ENCODE measurements at regions not wholly inside any gene's neighbourhood (a gene's known extent, or its start where the extent isn't known, plus 50 kb on each side); places are given as distances from the start of the nearest gene placed in this dataset.

- no peak for TF ChIP-seq CTCF (IDR thresholded peaks at IDR 0.05)
- Histone ChIP-seq H3K4me1 (ENCODE audit: control insufficient read depth in 1 of 2, low read depth in 2 of 2) (no peaks in the 10 kb centered on the region), H3K4me3 (no peak overlapping the region), H3K27ac (no peak overlapping the region), H3K27me3 (replicated peaks; ENCODE audit: insufficient read depth) (no peaks in the 10 kb centered on the region), H3K9me3 (no peaks in the 10 kb centered on the region), H3K36me3 (no peaks in the 10 kb centered on the region)
- DNase-seq (ENCODE audit: low spot score): no peak
- no peak for ATAC-seq (ENCODE audit: insufficient number of reproducible peaks, low FRiP score, low read depth)
Measured at GRCh38 chr12:125871811-125872594, 806.8 kb downstream of the AACS start.

- ATAC-seq (ENCODE audit: insufficient number of reproducible peaks, low FRiP score, low read depth): no peak
- no peak for DNase-seq (ENCODE audit: low spot score)
- no peaks in the 10 kb centered on the region for H3K27me3 ChIP-seq (replicated peaks; ENCODE audit: insufficient read depth)
- H3K27ac ChIP-seq: no peak overlapping the region
- no peak for TF ChIP-seq CTCF (IDR thresholded peaks at IDR 0.05)
- no peaks in the 10 kb centered on the region for H3K9me3 ChIP-seq
- H3K4me1 ChIP-seq (ENCODE audit: control insufficient read depth in 1 of 2, low read depth in 2 of 2): no peaks in the 10 kb centered on the region
- no peaks in the 10 kb centered on the region for H3K36me3 ChIP-seq
- no peak overlapping the region for H3K4me3 ChIP-seq
Measured at GRCh38 chr12:125873016-125873415, 807.8 kb downstream of the AACS start.

GRCh38 chr12:125878483-125878882, 813.2 kb downstream of the AACS start:
- H3K9me3 ChIP-seq: no peaks in the 10 kb centered on the region
- TF ChIP-seq CTCF (IDR thresholded peaks at IDR 0.05): no peak
- DNase-seq (ENCODE audit: low spot score): no peak
- no peaks in the 10 kb centered on the region for H3K27me3 ChIP-seq (replicated peaks; ENCODE audit: insufficient read depth)
- no peak for ATAC-seq (ENCODE audit: insufficient number of reproducible peaks, low FRiP score, low read depth)
- H3K4me1 ChIP-seq (ENCODE audit: control insufficient read depth in 1 of 2, low read depth in 2 of 2): no peaks in the 10 kb centered on the region
- no peaks in the 10 kb centered on the region for H3K36me3 ChIP-seq
- H3K4me3 ChIP-seq: no peak overlapping the region
- H3K27ac ChIP-seq: no peak overlapping the region

GRCh38 chr12:125882141-125882540, 816.9 kb downstream of the AACS start:
- Histone ChIP-seq H3K36me3 (no peaks in the 10 kb centered on the region), H3K4me1 (ENCODE audit: control insufficient read depth in 1 of 2, low read depth in 2 of 2) (no peaks in the 10 kb centered on the region), H3K9me3 (no peaks in the 10 kb centered on the region), H3K27ac (no peak overlapping the region), H3K27me3 (replicated peaks; ENCODE audit: insufficient read depth) (no peaks in the 10 kb centered on the region), H3K4me3 (no peak overlapping the region)
- no peak for TF ChIP-seq CTCF (IDR thresholded peaks at IDR 0.05)
- no peak for DNase-seq (ENCODE audit: low spot score)
- ATAC-seq (ENCODE audit: insufficient number of reproducible peaks, low FRiP score, low read depth): no peak

GRCh38 chr12:125888921-125889320, 823.7 kb downstream of the AACS start:
- Histone ChIP-seq H3K27ac (no peak overlapping the region), H3K27me3 (replicated peaks; ENCODE audit: insufficient read depth) (no peaks in the 10 kb centered on the region), H3K36me3 (no peaks in the 10 kb centered on the region), H3K4me1 (ENCODE audit: control insufficient read depth in 1 of 2, low read depth in 2 of 2) (peaks cover 3 to 23% of the 10 kb centered on the region in 2 donors), H3K4me3 (no peak overlapping the region), H3K9me3 (no peaks in the 10 kb centered on the region)
- DNase-seq (ENCODE audit: low spot score) (no peak), ATAC-seq (ENCODE audit: insufficient number of reproducible peaks, low FRiP score, low read depth) (no peak)
- TF ChIP-seq CTCF (IDR thresholded peaks at IDR 0.05): no peak
